ENCODE measurements at regions not wholly inside any gene's neighbourhood (a gene's known extent, or its start where the extent isn't known, plus 50 kb on each side); places are given as distances from the start of the nearest gene placed in this dataset.
"Not testable (repeated sequence)": the region's sequence is repeated elsewhere in the genome, so short reads cannot be mapped to it uniquely, and the experiment has no call there.

DNA sequence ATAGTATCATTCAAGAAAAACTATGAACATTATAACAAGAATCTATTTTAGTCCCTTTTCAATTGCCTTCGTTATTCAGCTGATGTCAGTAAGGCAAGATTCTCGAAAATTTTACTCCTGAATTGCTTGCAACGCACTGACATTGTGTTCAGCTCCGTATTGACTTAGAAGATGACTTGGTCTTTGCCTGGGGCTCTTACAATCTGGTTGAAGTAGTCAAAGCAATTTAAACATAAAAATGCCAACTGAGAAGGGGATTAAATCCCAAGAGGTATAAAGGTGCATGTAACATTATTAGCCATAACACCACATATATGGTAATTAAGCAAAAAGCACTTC is 507.1 kb downstream of the CENPC start:
- no peak for DNase-seq (ENCODE audit: low spot score)

DNA sequence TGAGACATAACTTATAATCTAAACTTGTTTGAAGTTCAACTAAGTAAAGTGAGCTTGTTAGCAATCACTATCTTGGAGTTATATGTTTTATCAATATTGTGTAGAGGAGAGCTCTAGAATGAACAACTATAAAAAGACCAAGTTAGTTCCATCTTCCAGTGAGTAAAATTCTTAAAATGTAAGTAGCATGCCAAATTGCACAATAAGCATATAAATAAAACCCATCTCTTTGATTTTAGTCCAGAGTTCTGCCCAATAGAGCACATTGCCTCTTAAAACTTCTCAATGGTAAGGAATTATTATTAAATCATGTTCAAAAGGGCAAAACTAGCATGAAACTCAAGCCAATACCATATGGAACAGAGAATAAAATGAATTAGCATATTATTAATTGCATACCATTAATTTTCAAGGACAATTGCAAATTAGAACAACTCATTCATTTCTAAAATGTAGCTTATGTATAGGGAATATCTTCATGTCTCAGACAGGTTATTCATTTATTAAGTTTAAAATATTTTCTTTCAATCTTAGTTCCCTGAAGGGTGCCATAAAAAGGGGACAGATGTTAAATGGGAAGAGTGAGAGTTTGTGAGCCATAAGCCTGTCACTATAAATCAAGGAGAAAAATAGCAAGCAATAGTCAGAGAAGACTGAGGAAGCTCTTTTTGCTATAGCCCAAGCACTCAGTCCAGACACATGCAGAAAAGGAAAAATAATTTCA is 507.6 kb downstream of the CENPC start:
- DNase-seq (ENCODE audit: low spot score): no peak

DNA sequence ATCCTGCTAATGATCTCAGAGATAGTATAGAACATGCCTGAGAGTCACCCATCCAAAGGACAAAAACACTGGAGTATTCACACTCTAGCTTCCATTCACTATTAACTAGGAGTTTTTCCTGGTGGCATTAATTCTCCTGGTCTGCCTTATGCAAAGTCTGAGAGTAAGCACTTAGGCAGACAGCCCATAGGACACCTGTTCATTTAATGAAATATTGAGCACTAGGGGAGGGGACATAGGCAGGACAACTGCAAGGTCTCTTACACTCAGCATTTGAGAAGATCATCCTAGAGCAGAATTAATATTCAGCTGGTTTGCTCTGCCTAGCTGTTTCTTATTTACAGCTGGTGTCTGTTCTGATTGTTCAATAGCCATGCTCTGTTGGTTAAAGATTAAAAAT is 508.5 kb downstream of the CENPC start:
- DNase-seq (ENCODE audit: low spot score): no peak

DNA sequence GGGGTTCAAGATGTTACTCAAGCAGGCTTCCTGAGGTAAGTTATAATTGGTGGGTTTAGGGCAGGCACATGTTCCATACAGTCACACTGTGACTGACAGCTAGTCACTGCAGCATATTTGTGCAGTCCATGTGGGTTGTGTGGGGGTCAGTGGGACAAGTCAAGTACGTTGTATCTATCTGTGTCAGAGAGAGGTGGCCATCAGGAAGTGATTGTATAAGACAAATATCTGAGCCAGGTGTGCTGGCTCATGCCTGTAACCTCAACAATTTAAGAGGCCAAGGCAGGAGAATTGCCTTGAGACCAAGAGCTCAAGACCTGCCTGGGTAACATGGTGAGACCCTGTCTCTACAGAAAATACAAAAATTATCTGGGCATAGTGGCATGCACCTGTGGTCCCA is 509.3 kb downstream of the CENPC start:
- DNase-seq (ENCODE audit: low spot score): no peak

DNA sequence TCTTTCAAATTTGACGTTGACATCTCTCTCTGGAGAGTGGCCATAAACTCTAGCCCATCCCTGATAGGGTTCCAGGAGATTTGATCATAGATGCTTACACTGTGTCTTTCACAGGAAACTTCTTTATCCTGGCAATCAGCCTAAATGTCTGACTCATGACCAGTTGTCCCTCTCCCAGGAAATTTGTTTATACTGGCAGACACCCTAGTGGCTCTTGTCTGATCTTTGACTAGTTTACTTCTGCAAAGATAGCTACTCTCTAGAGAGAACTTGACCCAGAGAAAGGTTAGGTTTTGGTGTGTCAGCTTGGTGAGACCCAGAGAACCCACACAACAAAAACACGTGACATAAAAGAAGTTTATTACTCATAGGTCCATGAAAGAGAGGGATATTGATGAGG is 509.8 kb downstream of the CENPC start:
- no peak for DNase-seq (ENCODE audit: low spot score)

DNA sequence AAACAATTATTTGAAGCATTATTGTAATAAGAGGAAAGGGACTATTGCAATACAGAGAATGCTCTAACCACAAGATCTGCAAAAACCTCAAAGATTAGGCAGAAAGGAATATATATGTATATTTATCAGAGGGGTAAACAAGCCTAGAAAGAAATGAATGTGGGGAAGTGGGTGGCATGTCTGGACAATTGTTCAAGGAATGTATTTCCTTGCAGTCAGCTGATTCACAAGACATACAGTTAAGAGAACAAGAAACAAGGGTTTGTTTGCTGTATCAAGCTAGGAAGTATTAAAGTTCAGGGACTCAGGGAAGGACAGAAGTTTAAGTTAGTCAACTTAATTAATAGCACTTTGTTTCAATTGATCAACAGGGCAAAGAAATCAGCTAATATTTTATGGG is 514.7 kb downstream of the CENPC start:
- DNase-seq (ENCODE audit: low spot score): no peak

DNA sequence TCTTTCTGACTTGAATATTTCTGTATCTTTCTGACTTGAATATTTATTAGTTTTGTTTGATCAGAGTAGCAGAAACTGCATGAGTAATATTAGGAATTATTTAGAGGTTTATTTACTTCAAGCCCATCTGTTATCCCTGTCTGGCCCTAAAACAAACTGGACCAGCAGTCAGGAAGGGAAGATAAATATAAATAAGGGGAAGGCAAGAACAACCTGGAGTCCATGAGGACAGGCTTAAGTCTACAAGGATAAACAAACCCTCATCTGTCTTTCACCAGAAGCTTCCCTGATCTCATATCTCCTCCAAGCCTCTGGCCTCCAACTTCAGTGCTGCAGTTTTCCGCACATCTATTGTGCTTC is 524.9 kb downstream of the CENPC start:
- DNase-seq (ENCODE audit: low spot score): no peak

DNA sequence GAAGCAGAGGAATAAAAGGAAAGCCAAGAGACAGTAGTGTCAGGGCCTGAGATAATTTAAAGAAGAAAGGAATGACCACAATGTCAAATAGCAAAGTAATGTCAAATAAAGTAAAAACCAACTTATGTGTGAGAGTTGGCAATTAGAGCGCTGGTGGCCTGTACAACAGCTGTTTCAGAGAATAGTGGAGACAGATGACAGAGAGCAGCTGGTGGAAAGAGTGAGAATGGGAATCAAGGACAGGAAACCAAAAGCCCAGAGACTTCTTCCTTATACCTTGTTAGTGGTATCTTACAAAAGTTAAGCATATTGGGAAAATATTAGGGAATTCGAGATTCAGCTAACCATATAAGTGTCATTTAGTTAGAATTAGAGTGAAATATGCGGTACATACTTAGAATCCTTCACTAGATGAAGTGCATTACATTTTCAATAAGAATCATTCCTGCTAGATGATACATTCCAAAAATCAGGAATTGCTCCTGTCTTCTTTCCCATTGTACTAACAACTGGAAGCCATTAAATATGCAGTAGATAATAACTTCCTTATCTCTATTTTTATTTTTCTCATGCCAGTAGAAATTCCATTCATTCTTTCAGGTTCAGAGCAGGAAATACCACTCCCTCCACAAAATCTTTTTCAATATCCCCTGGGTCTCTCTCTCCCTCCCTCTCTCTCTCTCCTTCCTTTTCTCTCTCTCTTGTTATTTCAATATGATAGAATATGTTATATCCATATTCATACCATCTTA is 525.4 kb downstream of the CENPC start:
- no peak for DNase-seq (ENCODE audit: low spot score)

DNA sequence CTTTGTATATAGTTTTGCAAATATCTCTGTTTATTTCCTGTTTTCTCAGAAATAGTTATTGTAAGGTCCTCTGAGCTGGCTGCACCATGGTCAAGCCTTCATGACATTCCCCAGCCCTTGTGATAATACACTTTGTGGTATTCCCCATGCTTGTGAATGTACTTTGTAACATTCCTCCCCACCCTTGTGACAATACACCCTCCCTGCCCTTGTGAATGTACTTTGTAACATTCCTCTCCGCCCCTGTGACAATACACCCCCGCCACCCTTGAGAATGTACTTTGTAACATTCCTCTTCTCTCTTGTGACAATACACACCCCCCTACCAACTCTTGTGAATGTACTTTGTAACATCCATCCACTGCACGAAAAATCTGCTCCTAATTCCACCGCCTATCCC is 530.7 kb downstream of the CENPC start:
- no peak for DNase-seq (ENCODE audit: low spot score)

DNA sequence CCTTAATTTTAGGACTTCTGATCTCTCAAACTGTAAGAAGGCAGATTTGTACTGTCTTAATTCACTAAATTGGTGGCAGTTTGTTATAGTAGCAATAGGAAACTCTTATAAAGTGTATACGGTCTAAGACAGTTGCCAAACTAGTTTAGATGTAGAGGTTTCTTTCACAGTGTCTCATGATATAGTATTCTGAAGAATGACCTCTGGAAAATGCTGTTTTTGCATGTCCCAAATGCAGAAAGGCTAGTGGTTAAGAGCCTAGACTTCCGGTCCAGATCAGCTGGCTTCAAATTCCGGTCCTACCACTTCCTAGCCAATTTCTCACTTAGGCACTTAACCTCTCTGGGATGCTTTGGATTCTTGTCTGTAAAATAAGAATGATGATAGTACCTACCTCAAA is 538.5 kb downstream of the CENPC start:
- no peak for DNase-seq (ENCODE audit: low spot score)

DNA sequence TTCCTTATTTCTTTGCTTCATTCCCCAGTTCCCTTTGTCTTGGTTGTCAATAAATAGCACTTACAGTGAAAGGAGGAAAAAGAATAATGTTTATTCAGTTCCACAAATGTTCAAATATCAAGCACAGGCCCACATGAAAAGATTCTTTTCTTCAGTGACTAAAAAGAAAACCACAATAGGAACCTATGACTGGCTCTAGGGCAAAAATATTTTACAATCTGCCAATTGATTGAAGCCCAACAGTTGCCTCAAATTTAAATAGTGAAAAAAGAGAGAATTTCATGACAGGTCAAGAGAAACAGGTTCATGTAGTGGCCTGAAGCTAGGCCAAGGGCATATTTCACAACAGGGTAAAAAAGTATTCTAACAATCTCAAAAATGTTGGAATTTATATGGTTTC is 553.8 kb downstream of the CENPC start:
- no peak for DNase-seq (ENCODE audit: low spot score)

DNA sequence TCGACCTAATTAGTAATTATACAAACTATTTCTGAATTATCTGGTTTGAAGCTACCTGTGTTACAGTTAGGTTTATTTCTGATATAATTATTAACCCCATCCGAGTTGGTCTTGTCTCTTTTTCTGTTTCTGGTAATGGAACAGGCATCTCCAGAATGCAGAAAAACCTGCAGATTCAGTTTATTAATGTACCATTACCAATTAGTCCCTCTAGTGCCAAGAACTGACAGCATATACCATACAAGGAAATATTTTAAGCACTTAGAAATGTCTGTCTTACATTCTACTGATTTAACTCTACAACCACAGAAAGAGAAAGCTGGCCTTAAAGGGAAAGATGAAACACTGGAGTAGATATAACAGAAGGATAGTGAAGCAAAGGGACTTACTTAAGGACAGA is 570.6 kb downstream of the CENPC start:
- DNase-seq (ENCODE audit: low spot score): no peak

DNA sequence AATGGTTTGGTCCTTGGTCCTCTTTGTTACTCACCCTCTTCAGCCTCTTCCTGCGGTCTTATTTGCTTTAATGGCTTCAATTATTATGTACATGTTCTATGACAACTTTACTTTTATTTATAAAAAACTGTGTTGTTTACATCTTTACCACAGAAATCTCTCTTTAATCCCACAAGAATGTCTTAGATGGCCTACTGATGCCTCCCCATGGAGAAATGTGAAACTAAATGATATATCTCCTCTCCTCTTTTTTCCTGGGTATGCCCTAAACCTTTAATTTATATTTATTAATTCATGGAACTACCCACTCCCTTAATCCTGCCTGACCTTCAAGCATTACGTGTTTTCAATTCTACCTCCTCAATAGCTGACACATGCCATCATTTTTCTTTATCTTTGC is 573.2 kb downstream of the CENPC start:
- no peak for DNase-seq (ENCODE audit: low spot score)

DNA sequence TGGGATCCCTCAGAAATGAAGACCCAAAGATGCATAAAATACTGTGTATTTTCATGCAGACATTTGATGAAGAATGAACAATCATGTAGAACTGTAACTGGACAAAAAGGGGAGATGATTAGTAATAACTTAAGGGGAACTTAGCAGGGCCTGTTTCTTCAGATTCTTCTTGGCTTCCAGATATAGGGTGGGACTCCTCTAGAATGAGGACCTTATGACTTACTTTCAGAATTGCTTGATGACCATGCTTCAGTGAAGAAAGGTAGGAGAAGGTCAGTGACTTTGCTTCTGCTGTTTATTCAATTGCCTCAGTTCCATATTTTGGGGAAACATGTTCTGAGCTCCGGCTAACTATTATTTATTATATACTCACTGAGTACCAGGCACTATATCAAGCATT is 580.8 kb downstream of the CENPC start:
- no peak for DNase-seq (ENCODE audit: low spot score)

DNA sequence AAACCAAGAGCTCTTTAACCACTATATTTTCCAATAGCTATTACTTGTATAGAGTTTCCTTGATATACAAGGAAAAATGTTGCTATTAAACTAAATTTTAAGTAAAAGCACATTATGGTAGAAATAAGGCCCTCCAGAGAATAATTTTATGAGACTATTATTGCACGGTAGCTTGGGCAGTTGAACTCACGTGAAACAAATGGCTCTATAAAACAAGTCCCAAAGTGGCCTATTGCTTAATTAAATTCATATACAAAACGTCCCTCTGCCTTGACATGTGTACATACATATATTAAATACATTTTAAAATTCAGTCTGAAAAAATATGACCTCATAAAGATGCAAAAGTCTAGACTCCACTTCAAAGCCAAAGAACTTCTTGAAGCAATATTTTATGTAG is 582.2 kb downstream of the CENPC start:
- DNase-seq (ENCODE audit: low spot score): no peak

DNA sequence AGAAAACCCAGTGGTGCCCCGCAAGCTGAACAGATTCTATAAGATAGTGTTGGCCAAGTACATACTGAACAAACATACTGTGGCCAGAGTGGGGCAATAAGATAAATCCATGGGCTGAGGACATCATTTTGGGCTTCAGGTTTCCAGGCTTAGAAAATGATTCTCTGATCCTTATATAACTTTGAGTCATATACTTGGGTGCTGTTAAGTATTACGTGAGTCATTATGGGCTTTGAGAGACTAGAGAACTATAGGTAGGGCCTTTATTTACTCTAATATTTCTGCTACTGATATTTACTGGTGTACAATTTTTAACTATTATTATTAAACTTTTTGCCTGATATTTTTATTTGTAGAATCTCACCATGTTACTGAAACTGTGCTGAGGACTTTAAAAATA is 586.1 kb downstream of the CENPC start:
- DNase-seq (ENCODE audit: low spot score): no peak

DNA sequence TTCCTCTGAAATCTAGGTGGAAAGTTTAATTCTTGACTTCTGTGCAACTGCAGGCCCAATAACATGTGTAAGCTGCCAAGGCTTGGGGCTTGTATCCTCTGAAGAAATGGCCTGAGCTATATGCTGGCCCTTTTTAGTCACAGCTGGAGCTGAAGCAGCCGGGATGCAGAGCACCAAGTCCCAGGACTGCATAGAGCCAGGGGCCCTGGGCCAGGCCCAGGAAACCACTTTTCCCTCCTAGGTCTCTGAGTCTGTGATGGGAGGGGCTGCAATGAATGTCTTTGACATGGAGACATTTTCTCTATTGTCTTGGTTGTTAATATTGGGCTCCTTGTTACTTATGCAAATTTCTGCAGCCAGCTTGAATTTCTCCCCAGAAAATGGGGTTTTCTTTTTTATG is 588.5 kb downstream of the CENPC start:
- DNase-seq (ENCODE audit: low spot score): no peak

DNA sequence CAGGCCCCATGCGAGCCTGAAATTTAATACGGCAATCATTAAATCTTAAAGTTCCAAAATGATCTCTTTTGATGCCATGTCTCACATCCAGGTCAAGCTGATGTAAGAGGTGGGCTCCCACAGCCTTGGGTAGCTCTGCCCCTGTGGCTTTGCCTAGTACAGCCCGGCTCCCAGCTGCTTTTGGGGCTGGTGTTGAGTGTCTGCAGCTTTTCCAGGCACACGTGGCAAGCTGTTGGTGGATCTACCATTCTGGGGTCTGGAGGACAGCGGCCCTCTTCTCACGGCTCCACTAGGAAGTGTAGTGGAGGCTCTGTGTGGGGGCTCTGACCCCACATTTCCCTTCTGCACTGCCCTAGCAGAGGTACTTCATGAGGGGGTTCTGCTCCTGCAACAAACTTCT is 588.9 kb downstream of the CENPC start:
- DNase-seq (ENCODE audit: low spot score): no peak

DNA sequence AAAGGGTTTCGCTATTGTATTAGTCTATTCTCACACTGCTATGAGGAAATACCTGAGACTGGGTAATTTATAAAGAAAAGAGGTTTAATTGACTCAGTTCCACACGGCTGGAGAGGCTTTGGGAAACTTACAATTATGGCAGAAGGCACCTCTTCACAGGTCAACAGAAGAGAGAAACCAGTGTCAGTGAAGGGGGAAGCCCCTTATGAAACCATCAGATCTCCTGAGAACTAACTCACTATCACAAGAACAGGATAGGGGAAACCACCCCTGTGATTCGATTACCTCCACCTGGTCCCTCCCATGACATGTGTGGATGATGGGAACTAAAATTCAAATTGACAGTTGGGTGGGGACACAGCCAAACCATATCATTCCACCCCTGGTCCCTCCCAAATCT is 589.5 kb downstream of the CENPC start:
- no peak for DNase-seq (ENCODE audit: low spot score)

DNA sequence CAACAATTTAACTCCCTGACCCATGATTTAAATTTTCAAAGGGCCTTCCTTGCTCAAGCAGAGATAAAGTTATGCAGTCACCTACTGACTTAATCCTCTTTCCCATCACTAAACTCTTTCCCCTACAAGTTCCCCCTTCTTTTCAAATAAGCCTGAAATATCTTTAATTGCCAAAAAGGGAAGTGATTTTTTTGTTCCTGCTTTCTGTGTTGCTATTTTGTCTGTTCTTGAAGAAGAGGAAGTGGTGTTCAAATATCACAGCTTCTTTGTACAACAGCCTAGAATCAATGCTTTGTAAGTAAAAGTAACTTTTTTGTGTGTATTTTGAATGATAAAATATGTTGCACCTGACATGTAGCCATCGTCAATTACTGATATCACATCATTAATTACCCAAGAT is 595.9 kb downstream of the CENPC start:
- no peak for DNase-seq (ENCODE audit: low spot score)

DNA sequence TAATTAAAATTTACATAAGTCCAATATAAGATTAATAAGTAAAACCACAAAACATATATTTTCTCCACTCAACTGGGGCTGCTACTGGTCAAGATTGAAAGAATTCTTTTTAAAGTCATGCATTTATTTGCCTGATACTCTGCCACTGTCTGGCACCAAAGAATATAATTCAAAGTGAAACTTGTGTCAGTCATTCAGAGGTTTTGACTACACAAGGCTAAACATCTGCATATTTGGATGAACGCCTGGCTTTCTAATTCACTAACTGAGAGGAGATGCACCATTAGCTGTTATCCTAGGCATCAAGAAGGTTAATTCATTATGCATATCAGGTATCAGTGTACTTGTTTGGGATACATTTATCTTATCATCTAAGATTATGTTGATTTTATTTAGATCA is 598.5 kb downstream of the CENPC start:
- DNase-seq (ENCODE audit: low spot score): no peak

DNA sequence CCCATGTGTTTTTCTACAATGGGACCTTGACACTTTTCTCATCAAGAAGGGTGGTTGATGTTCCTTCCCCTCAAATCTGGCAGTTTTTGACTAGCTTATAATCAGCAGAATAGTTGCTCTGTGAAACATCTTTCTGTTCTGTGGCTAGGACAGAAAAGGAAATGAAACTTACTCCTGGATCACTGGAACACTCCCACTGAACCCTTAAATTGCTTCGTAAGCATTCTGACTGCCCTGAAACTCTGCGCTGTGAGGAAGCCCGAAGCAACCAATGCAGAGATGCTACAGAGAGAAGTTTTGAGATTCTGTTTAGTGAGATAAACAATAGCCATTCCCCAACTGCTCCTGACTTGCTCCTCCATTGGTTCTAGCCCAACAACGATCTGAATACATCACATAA is 602.2 kb downstream of the CENPC start:
- DNase-seq (ENCODE audit: low spot score): no peak

DNA sequence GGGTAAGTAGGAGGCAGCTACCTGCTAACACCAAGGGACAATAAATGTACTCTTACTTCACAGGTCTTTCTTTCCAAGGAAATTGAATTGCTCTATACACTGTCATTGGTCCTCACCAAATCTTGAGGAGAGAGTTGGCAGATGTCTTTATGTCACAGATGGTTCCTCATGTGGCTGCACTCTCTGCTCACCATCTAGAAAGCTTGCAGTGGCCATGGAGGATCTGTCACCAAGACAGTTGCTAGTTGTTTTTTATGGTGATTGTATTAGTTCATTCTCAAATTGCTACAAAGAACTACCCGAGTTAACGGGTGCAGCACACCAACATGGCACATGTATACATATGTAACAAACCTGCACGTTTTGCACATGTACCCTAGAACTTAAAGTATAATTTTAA is 613.3 kb downstream of the CENPC start:
- not testable (repeated sequence) for DNase-seq (ENCODE audit: low spot score)

DNA sequence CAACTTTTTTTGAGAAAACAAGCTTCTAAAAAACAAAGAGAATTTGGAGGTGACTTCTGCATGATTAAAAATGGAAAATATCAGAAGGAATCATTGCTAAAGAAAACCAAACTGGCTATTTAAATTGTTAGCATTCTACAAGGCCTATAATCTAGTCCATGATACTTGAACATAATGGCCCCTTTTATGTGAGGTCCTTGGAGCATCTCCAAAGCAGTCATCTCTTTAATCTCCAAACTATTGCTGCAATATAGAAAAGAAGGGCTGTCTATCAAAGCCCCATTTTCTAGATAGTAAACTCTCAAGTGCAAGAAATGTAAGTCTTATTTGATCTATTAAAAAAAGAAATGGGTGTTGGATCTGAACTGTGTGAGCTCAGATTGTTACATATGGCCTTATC is 615.1 kb downstream of the CENPC start:
- no peak for DNase-seq (ENCODE audit: low spot score)
